Ishikawa (cell line): ENCODE measurements at regions not wholly inside any gene's neighbourhood (a gene's known extent, or its start where the extent isn't known, plus 50 kb on each side); places are given as distances from the start of the nearest gene placed in this dataset.

Experiments
- CEBPB ChIP-seq: IDR thresholded peaks from 2 replicates; pipeline ENCODE4 v1.6.1; 2012
- CREB1 ChIP-seq: IDR thresholded peaks from 2 replicates; pipeline ENCODE4 v1.6.1; 2012; ENCODE audit warnings: low read depth
- EGR1 ChIP-seq: IDR thresholded peaks from 2 replicates; pipeline ENCODE4 v1.6.1; 2012
- EP300 ChIP-seq: IDR thresholded peaks from 2 replicates; pipeline ENCODE4 v1.6.1; 2012; ENCODE audit warnings: borderline replicate concordance
- FOXM1 ChIP-seq: IDR thresholded peaks from 2 replicates; pipeline ENCODE4 v1.6.1; 2012; ENCODE audit warnings: low read depth, borderline replicate concordance
- MAX ChIP-seq: IDR thresholded peaks from 2 replicates; pipeline ENCODE4 v1.6.1; 2012
- NFIC ChIP-seq: IDR thresholded peaks from 2 replicates; pipeline ENCODE4 v1.6.1; 2012
- RAD21 ChIP-seq: IDR thresholded peaks from 2 replicates; pipeline ENCODE4 v1.6.1; 2012; ENCODE audit warnings: low read depth
- REST ChIP-seq: IDR thresholded peaks from 2 replicates; pipeline ENCODE4 v1.6.1; 2012; ENCODE audit warnings: low read depth, mild to moderate bottlenecking
- TAF1 ChIP-seq: IDR thresholded peaks from 2 replicates; pipeline ENCODE4 v1.6.1; 2012; ENCODE audit warnings: low read depth, mild to moderate bottlenecking
- TCF12 ChIP-seq: IDR thresholded peaks from 2 replicates; pipeline ENCODE4 v1.6.1; 2012; ENCODE audit warnings: low read depth
- TEAD4 ChIP-seq: IDR thresholded peaks from 2 replicates; pipeline ENCODE4 v1.6.1; 2012
- USF1 ChIP-seq: IDR thresholded peaks from 2 replicates; pipeline ENCODE4 v1.6.1; 2012
- YY1 ChIP-seq: IDR thresholded peaks from 2 replicates; pipeline ENCODE4 v1.6.1; 2012; ENCODE audit warnings: low read depth
- ZBTB7A ChIP-seq: IDR thresholded peaks from 2 replicates; pipeline ENCODE4 v1.6.1; 2012; ENCODE audit warnings: low read depth

GRCh38 chr15:39153058-39153714, 427.7 kb upstream of the THBS1 start:
- TF ChIP-seq ZBTB7A = no peak
- no peak for TF ChIP-seq USF1
- no peak for TF ChIP-seq EP300
- TF ChIP-seq TAF1 = no peak
- no peak for TF ChIP-seq REST
- TF ChIP-seq CREB1 = no peak
- TF ChIP-seq RAD21 = no peak
- TF ChIP-seq YY1 = no peak
- no peak for TF ChIP-seq FOXM1
- no peak for TF ChIP-seq NFIC
- TF ChIP-seq TEAD4 = no peak
- TF ChIP-seq EGR1 = no peak
- no peak for TF ChIP-seq TCF12
- TF ChIP-seq CEBPB = no peak
- TF ChIP-seq MAX = no peak

- TF ChIP-seq TEAD4 (no peak), ZBTB7A (no peak), USF1 (no peak), RAD21 (no peak), TCF12 (no peak), NFIC (no peak), REST (no peak), EP300 (no peak), FOXM1 (no peak), TAF1 (no peak), CEBPB (no peak), YY1 (no peak), EGR1 (no peak), MAX (no peak), CREB1 (no peak)
Observed at GRCh38 chr15:39153716-39154115, 427.2 kb upstream of the THBS1 start.

GRCh38 chr15:39154227-39154638, 426.6 kb upstream of the THBS1 start:
- no peak for TF ChIP-seq CREB1
- no peak for TF ChIP-seq CEBPB
- no peak for TF ChIP-seq MAX
- TF ChIP-seq REST = no peak
- no peak for TF ChIP-seq USF1
- TF ChIP-seq TCF12 = no peak
- no peak for TF ChIP-seq EGR1
- TF ChIP-seq EP300 = no peak
- TF ChIP-seq ZBTB7A = no peak
- no peak for TF ChIP-seq FOXM1
- no peak for TF ChIP-seq RAD21
- no peak for TF ChIP-seq YY1
- no peak for TF ChIP-seq NFIC
- no peak for TF ChIP-seq TEAD4
- no peak for TF ChIP-seq TAF1

- no peak for TF ChIP-seq CEBPB
- TF ChIP-seq EP300 = no peak
- no peak for TF ChIP-seq NFIC
- no peak for TF ChIP-seq TCF12
- no peak for TF ChIP-seq TAF1
- no peak for TF ChIP-seq ZBTB7A
Observed at GRCh38 chr15:39154776-39155175, 426.1 kb upstream of the THBS1 start.
